HG03460 (cell line): ENCODE measurements at regions not wholly inside any gene's neighbourhood (a gene's known extent, or its start where the extent isn't known, plus 50 kb on each side); places are given as distances from the start of the nearest gene placed in this dataset.

Source experiments
- ATAC-seq: cut with Tn5 transposase; IDR thresholded peaks from one replicate; pipeline ENCODE4 v1.9.1; 2021; ENCODE audit not compliant: unreplicated experiment

GRCh38 chr2:94939349-94939748, 68.1 kb downstream of the TEKT4 start:
- no peak for ATAC-seq

- ATAC-seq, result no peak
Observed at GRCh38 chr2:94947097-94948016, 76.1 kb downstream of the TEKT4 start.

GRCh38 chr2:94955702-94956101, 69.8 kb upstream of the MAL start:
- no peak for ATAC-seq

GRCh38 chr2:94956797-94957391, 68.6 kb upstream of the MAL start:
- peak; percentile 68 for ATAC-seq

GRCh38 chr2:94958245-94958644, 67.3 kb upstream of the MAL start:
- ATAC-seq, result no peak

GRCh38 chr2:94960266-94960665, 65.2 kb upstream of the MAL start:
- no peak for ATAC-seq

- no peak for ATAC-seq
Observed at GRCh38 chr2:94960751-94961150, 64.8 kb upstream of the MAL start.

GRCh38 chr2:94964193-94964592, 61.3 kb upstream of the MAL start:
- ATAC-seq, result no peak

- ATAC-seq, result no peak
Observed at GRCh38 chr2:94966689-94967088, 58.8 kb upstream of the MAL start.

GRCh38 chr2:94970353-94970752, 55.2 kb upstream of the MAL start:
- no peak for ATAC-seq
